B cell (primary cell): ENCODE measurements at regions not wholly inside any gene's neighbourhood (a gene's known extent, or its start where the extent isn't known, plus 50 kb on each side); places are given as distances from the start of the nearest gene placed in this dataset.

Experiments used
- ATAC-seq: fragments of 200-7000 bp; cut with Tn5 transposase; one replicate; pipeline ENCODE4 v1.10.0; 2021; ENCODE audit warnings: low read depth, mild to moderate bottlenecking, moderate number of reproducible peaks, moderate library complexity
- CTCF ChIA-PET: fragments of 350-600 bp; sonication (Branson Sonifier 250); formaldehyde crosslinking; loops from one replicate; lab custom pipeline; 2021; ENCODE audit warnings: antibody characterized with exemption, inconsistent platforms; lab: Charles Lee
- POLR2A ChIA-PET: fragments of 350-600 bp; sonication (Branson Sonifier 250); formaldehyde crosslinking; loops from one replicate; lab custom pipeline; 2021; ENCODE audit warnings: antibody characterized with exemption; lab: Charles Lee
- DNase-seq: peaks from one replicate; pipeline ENCODE4 v3.0.0; 2013
- H2AFZ ChIP-seq: 2 replicates; pipeline ENCODE4 v1.6.1; 2012; ENCODE audit warnings: mild to moderate bottlenecking, low read depth, low read length; ENCODE audit not compliant: insufficient read depth, poor library complexity, severe bottlenecking
- H3K27ac ChIP-seq, 2 donors: 1 replicate in 1 of 2; 2 replicates in 1 of 2; pipeline ENCODE4 v1.5.1; 2012 to 2013; ENCODE audit warnings: low read length in 2 of 2, mild to moderate bottlenecking in 2 of 2, moderate library complexity in 1 of 2
- H3K27me3 ChIP-seq, 4 experiments: fragments of 200-600 bp in 1 of 4; sonication (generic) in 1 of 4; replicated peaks in 1 of 4; 1 replicate in 2 of 4; 2 replicates in 2 of 4; pipeline versions ENCODE4 v1.6.1 to v1.7.0; 2013 to 2016; ENCODE audit warnings: low read length in 3 of 4, mild to moderate bottlenecking in 2 of 4, mixed read lengths in 1 of 4, moderate library complexity in 1 of 4; ENCODE audit not compliant: insufficient read depth in 4 of 4, control insufficient read depth in 3 of 4; ENCODE audit errors: control extremely low read depth in 1 of 4
- H3K36me3 ChIP-seq, 2 experiments: replicated peaks in 1 of 2; 1 replicate in 1 of 2; 2 replicates in 1 of 2; pipeline versions ENCODE4 v1.6.1 to v1.7.1; 2013; ENCODE audit warnings: low read length in 1 of 2; ENCODE audit not compliant: insufficient read depth in 2 of 2, control insufficient read depth in 1 of 2; ENCODE audit errors: control extremely low read depth in 1 of 2, extremely low read depth in 1 of 2
- H3K4me1 ChIP-seq, 2 donors: fragments of 200-600 bp in 1 of 2; sonication (generic) in 1 of 2; 1 replicate in 1 of 2; 2 replicates in 1 of 2; pipeline versions ENCODE4 v1.5.1 to v1.6.1; 2013 to 2017; ENCODE audit warnings: low read length in 2 of 2; ENCODE audit not compliant: control insufficient read depth in 2 of 2, insufficient read depth in 2 of 2
- H3K4me2 ChIP-seq: replicated peaks from 2 replicates; pipeline ENCODE3; 2012; ENCODE audit warnings: mild to moderate bottlenecking, low read depth, low read length; ENCODE audit not compliant: poor library complexity, severe bottlenecking
- H3K4me3 ChIP-seq, 5 experiments: fragments of 200-600 bp in 1 of 5; sonication (generic) in 1 of 5; 1 replicate in 3 of 5; 2 replicates in 2 of 5; pipeline versions ENCODE4 v1.5.1 to v1.7.0; 2011 to 2016; ENCODE audit warnings: low read length in 4 of 5, mild to moderate bottlenecking in 4 of 5, low read depth in 2 of 5, control low read depth in 1 of 5, moderate library complexity in 1 of 5; ENCODE audit not compliant: insufficient read depth in 1 of 5; ENCODE audit errors: control extremely low read depth in 1 of 5, extremely low read depth in 1 of 5
- H3K79me2 ChIP-seq: fragments of 200-600 bp; sonication (generic); one replicate; pipeline ENCODE4 v1.6.0; 2016; ENCODE audit warnings: low read length; ENCODE audit not compliant: control insufficient read depth, insufficient read depth
- H3K9ac ChIP-seq: fragments of 200-600 bp; sonication (generic); 2 replicates; pipeline ENCODE4 v1.6.1; 2017; ENCODE audit warnings: mild to moderate bottlenecking, low read length, moderate library complexity
- H3K9me3 ChIP-seq, 3 donors: one replicate each; pipeline versions ENCODE4 v1.6.1 to v1.7.1; 2013; ENCODE audit warnings: low read length in 2 of 3; ENCODE audit not compliant: control insufficient read depth in 2 of 3, insufficient read depth in 1 of 3; ENCODE audit errors: control extremely low read depth in 1 of 3
- H4K20me1 ChIP-seq: 2 replicates; pipeline ENCODE4 v1.6.0; 2012; ENCODE audit warnings: mild to moderate bottlenecking, low read length; ENCODE audit not compliant: insufficient read depth, control insufficient read depth, poor library complexity, severe bottlenecking
- H3K27ac Mint-ChIP-seq: one replicate; pipeline ENCODE4 v1.8.0; 2021; ENCODE audit warnings: mixed read lengths
- H3K27me3 Mint-ChIP-seq: one replicate; pipeline ENCODE4 v1.8.0; 2021; ENCODE audit warnings: mixed read lengths
- H3K4me1 Mint-ChIP-seq: one replicate; pipeline ENCODE4 v1.8.0; 2021; ENCODE audit warnings: mixed read lengths
- H3K4me3 Mint-ChIP-seq: one replicate; pipeline ENCODE4 v1.8.0; 2021; ENCODE audit warnings: mixed read lengths
- H3K9me3 Mint-ChIP-seq: one replicate; pipeline ENCODE4 v1.8.0; 2022; ENCODE audit warnings: mixed read lengths; ENCODE audit not compliant: insufficient read depth
- CTCF ChIP-seq: fragments of 200-600 bp; IDR thresholded peaks from one replicate; pipeline ENCODE4 v1.8.0; 2022; ENCODE audit warnings: antibody characterized with exemption, mild to moderate bottlenecking
- EZH2 ChIP-seq: IDR thresholded peaks from 2 replicates; pipeline ENCODE4 v1.6.1; 2012; ENCODE audit warnings: borderline replicate concordance, low read depth, mild to moderate bottlenecking, moderate library complexity, low read length; ENCODE audit not compliant: insufficient read depth, poor library complexity, severe bottlenecking
- WGBS: methylation state at CpG from one replicate; pipeline ENCODE4 v1.1.5; 2013; ENCODE audit warnings: missing lambda C conversion rate; ENCODE audit not compliant: insufficient coverage; 5-methylcytosine and 5-hydroxymethylcytosine counted together
- intact Hi-C: fragments of 100-400 bp; cut with micrococcal nuclease; formaldehyde crosslinking; loops from one replicate; pipeline ENCODE4 v1.10.0; 2022

DNA sequence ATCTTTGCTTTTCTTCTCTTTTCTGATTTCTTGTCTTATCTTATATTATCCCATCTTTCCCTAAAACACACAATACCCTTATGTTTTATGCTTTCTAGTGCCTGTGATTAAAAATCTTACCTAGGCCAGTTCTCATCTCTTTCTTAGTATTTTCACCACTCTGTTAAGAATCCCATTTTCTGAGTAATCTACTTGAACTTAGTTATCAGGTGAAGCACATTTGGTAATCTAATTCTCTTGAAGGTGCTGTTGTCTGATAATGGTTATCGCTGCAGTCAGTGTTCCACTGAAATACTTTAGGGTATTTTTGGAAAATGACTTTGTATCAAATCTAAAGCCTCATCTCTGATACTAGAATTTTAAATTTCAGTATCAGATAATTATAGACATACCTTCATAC, 192.5 kb upstream of the MAN1A1 start:
- no peaks in the 10 kb centered on the region for H4K20me1 ChIP-seq
- H3K4me1 ChIP-seq: no peaks in the 10 kb centered on the region
- POLR2A ChIA-PET: no interaction called here
- no peak for ATAC-seq
- intact Hi-C loops: no loop called here
- H3K9me3 ChIP-seq: peaks cover 0 to 3% (median 0%) of the 10 kb centered on the region in 3 donors
- H3K4me2 ChIP-seq: no peak overlapping the region
- no peaks in the 10 kb centered on the region for H3K27me3 ChIP-seq
- no peak overlapping the region for H3K4me3 ChIP-seq
- Mint-ChIP-seq H3K27ac (no peak overlapping the region), H3K4me3 (no peak overlapping the region), H3K4me1 (no peaks in the 10 kb centered on the region), H3K27me3 (peaks cover 3% of the 10 kb centered on the region), H3K9me3 (no peaks in the 10 kb centered on the region)
- H3K36me3 ChIP-seq: no peaks in the 10 kb centered on the region
- DNase-seq: no peak
- TF ChIP-seq EZH2 (no peak), CTCF (no peak)
- WGBS: no CpG with 5 or more reads among the region's 1 CpG
- CTCF ChIA-PET: no interaction called here
- no peak overlapping the region for H3K9ac ChIP-seq
- H3K27ac ChIP-seq: no peak overlapping the region
- no peaks in the 10 kb centered on the region for H3K79me2 ChIP-seq
- no peak overlapping the region for H2AFZ ChIP-seq

DNA sequence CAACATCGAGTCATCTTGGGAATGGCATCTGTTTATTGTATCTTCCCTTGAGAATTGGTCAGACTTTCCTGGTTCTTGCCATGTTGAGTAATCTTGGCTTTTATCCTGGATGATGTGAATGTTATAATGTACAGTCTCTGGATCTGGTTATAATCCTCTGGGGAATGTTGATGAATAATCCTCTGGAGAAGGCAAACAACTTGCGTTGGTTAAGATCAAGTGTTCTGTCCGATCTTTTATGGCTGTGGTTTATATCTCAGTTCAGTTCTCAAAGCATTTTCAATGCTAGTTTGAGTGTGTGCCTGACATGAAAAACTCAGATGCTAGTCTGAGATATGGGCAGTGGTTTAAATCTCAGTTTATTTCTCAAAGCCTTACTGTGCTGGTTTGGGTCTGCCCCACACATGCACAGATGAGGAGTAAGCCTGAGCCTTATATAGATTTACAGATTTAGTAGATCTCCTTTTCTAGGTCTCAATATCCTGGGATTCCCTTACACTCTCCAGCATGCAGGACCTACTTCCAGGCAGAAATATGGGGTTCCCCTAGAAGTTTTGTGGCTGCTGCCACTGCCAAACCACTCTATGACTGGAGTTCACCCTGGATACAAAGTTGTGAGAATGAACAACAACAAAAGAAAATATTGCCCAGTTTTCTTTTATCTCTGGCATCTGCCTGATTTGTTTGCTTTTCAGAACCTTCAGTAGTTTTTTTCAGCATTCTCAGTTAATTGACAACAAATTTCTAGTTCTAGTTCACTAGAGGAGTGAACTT, 191.8 kb upstream of the MAN1A1 start:
- Mint-ChIP-seq H3K27ac (no peak overlapping the region), H3K4me1 (no peaks in the 10 kb centered on the region), H3K9me3 (no peaks in the 10 kb centered on the region), H3K4me3 (no peak overlapping the region), H3K27me3 (peaks cover 3% of the 10 kb centered on the region)
- peaks cover 0 to 3% (median 0%) of the 10 kb centered on the region in 3 donors for H3K9me3 ChIP-seq
- H3K27ac ChIP-seq: no peak overlapping the region
- no peaks in the 10 kb centered on the region for H4K20me1 ChIP-seq
- H3K4me3 ChIP-seq: no peak overlapping the region
- H3K4me1 ChIP-seq: no peaks in the 10 kb centered on the region
- TF ChIP-seq EZH2: no peak
- TF ChIP-seq CTCF: no peak
- H3K79me2 ChIP-seq: no peaks in the 10 kb centered on the region
- H3K27me3 ChIP-seq: no peaks in the 10 kb centered on the region
- DNase-seq (no peak), ATAC-seq (no peak)
- ChIA-PET POLR2A (no interaction called here), CTCF (no interaction called here)
- 77% methylated on average over 2 of the region's 3 CpGs for WGBS
- no peak overlapping the region for H2AFZ ChIP-seq
- no peak overlapping the region for H3K4me2 ChIP-seq
- intact Hi-C loops: no loop called here
- H3K36me3 ChIP-seq: no peaks in the 10 kb centered on the region
- no peak overlapping the region for H3K9ac ChIP-seq
